Mucosa of rectum (tissue), 2 donors: ENCODE measurements at regions not wholly inside any gene's neighbourhood (a gene's known extent, or its start where the extent isn't known, plus 50 kb on each side); places are given as distances from the start of the nearest gene placed in this dataset.

Experiments used
- H3K27ac ChIP-seq, 2 donors: one replicate each; pipeline ENCODE4 v1.7.0; 2013; ENCODE audit warnings: inconsistent platforms in 2 of 2, low read depth in 2 of 2, low read length in 2 of 2
- H3K27me3 ChIP-seq, 2 donors: one replicate each; pipeline ENCODE4 v1.7.0; 2013; ENCODE audit warnings: low read length in 2 of 2; ENCODE audit not compliant: control insufficient read depth in 2 of 2, insufficient read depth in 2 of 2
- H3K36me3 ChIP-seq, 2 donors: one replicate each; pipeline ENCODE4 v1.7.0; 2013; ENCODE audit warnings: low read length in 2 of 2; ENCODE audit not compliant: control insufficient read depth in 2 of 2, insufficient read depth in 2 of 2
- H3K4me1 ChIP-seq, 2 donors: one replicate each; pipeline ENCODE4 v1.7.0; 2013; ENCODE audit warnings: low read length in 2 of 2, mild to moderate bottlenecking in 1 of 2; ENCODE audit not compliant: control insufficient read depth in 2 of 2, insufficient read depth in 2 of 2
- H3K4me3 ChIP-seq, 2 donors: one replicate each; pipeline ENCODE4 v1.7.0; 2013; ENCODE audit warnings: low read length in 2 of 2
- H3K9ac ChIP-seq, 2 donors: one replicate each; pipeline ENCODE4 v1.7.0; 2013; ENCODE audit warnings: low read length in 2 of 2, low read depth in 1 of 2, mild to moderate bottlenecking in 1 of 2
- H3K9me3 ChIP-seq, 2 donors: one replicate each; pipeline ENCODE4 v1.7.0; 2013; ENCODE audit warnings: low read length in 2 of 2; ENCODE audit not compliant: control insufficient read depth in 2 of 2
- donor health status: healthy.
- donor health status: Normal muscosa, but diverticular disease.

DNA sequence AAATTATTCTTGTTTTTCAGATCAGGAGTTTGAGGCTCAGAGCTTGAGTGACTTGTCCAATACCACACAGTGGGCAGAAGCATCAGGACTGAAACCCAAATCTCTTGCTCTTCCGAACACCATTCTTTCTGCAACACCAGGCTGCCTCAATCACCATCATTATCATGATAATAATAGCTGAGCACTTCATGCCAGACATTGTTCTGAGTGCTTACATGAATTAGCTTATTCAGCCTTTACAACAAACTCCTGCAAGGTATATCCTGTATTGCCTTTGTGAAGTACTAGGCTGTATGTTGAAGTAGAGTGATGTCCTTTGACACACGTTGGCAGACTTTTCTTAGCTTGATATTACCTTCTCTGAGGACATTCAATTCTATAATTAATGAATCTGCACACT is 257.4 kb upstream of the ATP2B1 start:
- Histone ChIP-seq H3K4me3 (no peak overlapping the region), H3K36me3 (no peaks in the 10 kb centered on the region), H3K9me3 (no peaks in the 10 kb centered on the region), H3K27ac (no peak overlapping the region), H3K9ac (no peak overlapping the region), H3K27me3 (no peaks in the 10 kb centered on the region), H3K4me1 (peaks cover 13 to 19% of the 10 kb centered on the region in 2 donors)

DNA sequence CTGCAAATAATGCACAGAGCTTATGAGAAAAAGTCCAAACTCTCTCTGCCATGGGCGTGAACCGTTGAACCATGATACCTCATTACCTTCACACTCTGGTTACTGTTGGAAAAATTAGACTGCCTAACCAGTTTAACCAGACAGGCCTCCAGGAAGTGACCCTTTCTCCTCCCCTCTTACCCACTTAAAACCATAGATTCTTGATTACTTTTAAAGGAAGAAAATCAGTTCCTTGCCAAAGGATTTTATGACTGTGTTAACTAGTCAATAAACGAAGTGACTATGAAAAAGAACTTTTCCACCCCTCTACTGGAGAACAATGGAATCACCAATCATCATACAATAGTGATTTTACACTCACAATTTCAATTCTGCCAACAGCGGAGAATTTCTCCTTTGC is 254.0 kb upstream of the ATP2B1 start:
- no peaks in the 10 kb centered on the region for H3K9me3 ChIP-seq
- peaks cover 16 to 28% of the 10 kb centered on the region in 2 donors for H3K4me1 ChIP-seq
- no peak overlapping the region for H3K4me3 ChIP-seq
- no peaks in the 10 kb centered on the region for H3K27me3 ChIP-seq
- peak overlapping the region; percentile 43 to 75 for H3K27ac ChIP-seq
- no peak overlapping the region for H3K9ac ChIP-seq
- no peaks in the 10 kb centered on the region for H3K36me3 ChIP-seq

DNA sequence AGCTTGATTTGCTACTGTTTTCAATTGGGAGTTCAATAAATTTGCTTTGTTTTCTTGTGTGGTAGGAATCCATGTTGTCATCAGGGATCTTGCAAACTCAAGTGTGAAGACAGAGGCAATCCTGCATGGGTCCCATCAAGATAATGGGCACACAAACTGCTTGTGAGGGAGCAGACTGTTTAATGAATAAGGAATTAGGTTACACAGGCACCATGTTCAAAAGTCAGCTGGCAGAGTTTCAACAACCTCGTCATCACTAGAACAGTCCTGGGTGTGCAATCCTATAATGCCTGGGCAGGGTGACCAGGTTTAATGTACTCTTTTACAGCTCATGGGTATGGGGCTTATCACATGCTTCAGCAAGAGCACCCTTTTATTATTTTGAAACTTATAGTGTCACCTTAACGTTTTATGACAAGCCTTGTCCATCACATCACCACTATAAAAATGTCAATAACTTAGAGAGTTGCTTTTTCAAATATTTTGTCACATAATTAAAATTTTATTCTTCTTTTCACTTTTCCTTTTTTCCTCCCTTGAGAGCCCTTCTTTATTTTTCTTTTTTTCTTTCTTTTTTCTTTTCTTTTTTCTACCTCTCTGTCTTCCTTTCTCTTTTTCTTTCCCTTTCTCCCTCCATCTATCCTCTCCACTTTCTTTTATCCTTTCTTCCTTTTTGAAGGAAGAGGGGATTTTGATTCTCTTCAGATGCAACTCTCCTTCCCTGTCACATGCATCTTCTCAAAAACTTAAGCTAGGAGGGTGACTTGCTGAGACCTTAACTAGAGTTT is 252.2 kb upstream of the ATP2B1 start:
- Histone ChIP-seq H3K27me3 (no peaks in the 10 kb centered on the region), H3K4me1 (peaks cover 16 to 28% of the 10 kb centered on the region in 2 donors), H3K27ac (peak overlapping the region; percentile 54 to 75), H3K9me3 (no peaks in the 10 kb centered on the region), H3K4me3 (peak overlapping the region in 1 of 2 donors; percentile 27), H3K36me3 (no peaks in the 10 kb centered on the region), H3K9ac (no peak overlapping the region)

DNA sequence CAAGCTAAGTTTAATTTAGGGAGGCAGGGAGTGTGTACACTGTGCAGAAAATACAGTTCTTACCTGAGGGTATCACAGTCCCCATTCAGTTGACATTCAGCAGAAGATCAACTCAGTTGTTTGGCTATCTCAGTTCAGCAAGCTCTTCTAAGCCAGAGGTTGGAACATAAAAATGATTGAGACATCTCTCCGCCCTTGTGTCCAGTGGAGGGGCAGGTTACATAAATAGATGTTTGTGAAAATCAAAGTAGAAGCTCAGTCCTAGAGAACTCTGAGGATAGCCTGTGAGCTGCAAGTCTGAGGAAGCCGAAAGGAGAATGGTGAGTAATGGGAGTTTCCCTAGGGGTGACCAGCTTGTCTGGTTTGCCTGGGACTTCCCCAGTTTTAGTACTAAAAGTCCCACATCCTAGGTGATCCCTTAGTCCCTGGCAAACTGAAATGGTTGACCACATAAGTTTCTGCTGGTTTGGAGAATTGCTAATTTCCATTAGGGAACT is 251.4 kb upstream of the ATP2B1 start:
- Histone ChIP-seq H3K36me3 (no peaks in the 10 kb centered on the region), H3K4me1 (peaks cover 16 to 28% of the 10 kb centered on the region in 2 donors), H3K4me3 (peak overlapping the region in 1 of 2 donors; percentile 55), H3K9me3 (no peaks in the 10 kb centered on the region), H3K27ac (peak overlapping the region; percentile 54 to 56), H3K9ac (no peak overlapping the region), H3K27me3 (no peaks in the 10 kb centered on the region)

DNA sequence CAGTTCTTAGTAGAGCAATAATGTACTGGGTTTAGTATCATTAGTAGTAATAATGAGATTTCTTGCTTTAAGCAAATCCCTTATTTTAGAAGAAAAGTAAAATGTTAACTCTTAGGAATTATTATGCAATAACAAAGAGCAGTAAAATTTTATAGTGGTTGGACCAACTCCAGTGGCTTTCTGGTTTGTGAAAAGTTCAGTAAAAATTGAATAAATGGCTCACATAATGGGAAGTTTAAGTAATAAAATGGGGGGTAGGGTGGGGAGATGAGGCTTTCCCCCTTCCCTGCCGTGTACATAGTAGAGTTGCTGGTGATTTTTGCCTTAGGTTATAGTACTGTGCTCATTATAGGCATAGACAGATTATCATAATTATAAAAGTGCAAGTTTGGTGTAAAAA is 250.5 kb upstream of the ATP2B1 start:
- no peak overlapping the region for H3K9ac ChIP-seq
- no peaks in the 10 kb centered on the region for H3K9me3 ChIP-seq
- no peaks in the 10 kb centered on the region for H3K27me3 ChIP-seq
- peaks cover 16 to 28% of the 10 kb centered on the region in 2 donors for H3K4me1 ChIP-seq
- H3K4me3 ChIP-seq, result no peak overlapping the region
- no peaks in the 10 kb centered on the region for H3K36me3 ChIP-seq
- H3K27ac ChIP-seq, result no peak overlapping the region

DNA sequence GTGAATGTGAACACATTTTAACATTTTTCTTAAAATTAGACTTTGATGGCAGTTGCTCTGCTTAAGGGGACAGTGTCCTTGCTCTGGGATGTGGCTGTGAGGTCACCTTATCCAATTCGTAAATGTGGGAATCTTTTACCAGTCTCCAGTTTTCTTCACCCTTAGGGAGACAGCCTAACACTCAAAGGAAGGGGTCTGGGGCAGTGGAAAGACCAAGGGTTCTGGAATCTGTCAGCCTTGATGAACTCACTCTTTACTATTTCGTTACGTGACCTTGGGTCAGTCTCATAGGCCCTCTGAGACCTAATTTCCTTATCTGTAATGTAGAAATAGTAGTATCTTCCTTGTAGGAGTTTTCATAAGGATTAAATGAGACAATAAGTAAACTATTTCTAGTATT is 245.6 kb upstream of the ATP2B1 start:
- Histone ChIP-seq H3K4me3 (no peak overlapping the region), H3K27ac (no peak overlapping the region), H3K27me3 (no peaks in the 10 kb centered on the region), H3K36me3 (no peaks in the 10 kb centered on the region), H3K4me1 (peaks cover 9 to 26% of the 10 kb centered on the region in 2 donors), H3K9ac (no peak overlapping the region), H3K9me3 (no peaks in the 10 kb centered on the region)

DNA sequence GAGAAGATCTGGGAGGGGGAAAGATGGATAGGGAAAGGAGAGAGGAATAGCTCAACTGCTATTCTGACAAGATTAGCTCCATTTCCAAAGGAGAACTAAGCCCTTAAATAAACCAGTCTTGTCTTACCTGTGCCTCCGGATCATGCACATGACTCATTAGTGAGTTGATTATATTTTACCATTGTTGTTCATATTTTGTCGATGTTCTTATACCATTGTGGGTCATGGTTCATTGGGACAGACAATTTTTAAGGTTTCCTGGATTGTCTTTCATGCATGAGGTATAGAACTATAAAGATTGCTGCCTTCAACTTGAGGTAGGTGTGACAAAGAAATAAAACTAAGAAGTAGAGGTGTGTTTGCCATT is 243.0 kb upstream of the ATP2B1 start:
- Histone ChIP-seq H3K9me3 (no peaks in the 10 kb centered on the region), H3K36me3 (no peaks in the 10 kb centered on the region), H3K27me3 (no peaks in the 10 kb centered on the region), H3K9ac (no peak overlapping the region), H3K4me1 (peaks cover 28 to 47% of the 10 kb centered on the region in 2 donors), H3K4me3 (no peak overlapping the region), H3K27ac (peak overlapping the region; percentile 57 to 66)

DNA sequence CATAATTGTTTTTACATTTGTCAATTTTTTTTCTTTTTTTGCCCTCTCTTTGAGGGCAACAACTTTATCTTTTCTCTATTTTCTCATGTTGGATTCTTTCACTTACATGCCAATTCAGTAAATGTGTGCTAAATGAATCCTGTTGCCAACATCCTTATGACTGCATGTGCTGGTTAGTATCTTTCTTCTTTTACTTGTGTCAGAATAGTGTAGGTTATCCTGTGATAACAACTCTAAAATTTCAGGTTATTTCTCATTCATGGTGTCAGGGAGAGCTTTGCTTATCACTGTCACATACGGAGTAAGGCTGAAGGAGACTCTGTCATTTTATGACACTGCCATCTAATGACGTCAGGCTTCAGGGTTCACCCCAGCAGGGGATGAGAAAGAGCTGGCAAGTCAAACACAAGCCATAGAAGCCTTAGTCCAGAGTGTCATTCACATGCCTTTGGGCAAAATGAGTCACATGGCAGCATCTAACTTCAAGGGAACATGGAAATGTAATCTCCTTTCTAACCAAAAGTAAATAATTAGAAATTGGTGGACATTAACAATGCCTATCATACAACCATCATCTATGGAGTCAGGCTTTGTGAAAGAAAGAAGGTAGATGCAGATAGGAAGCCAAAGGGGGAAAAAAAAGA is 242.5 kb upstream of the ATP2B1 start:
- Histone ChIP-seq H3K27me3 (no peaks in the 10 kb centered on the region), H3K9me3 (no peaks in the 10 kb centered on the region), H3K4me3 (no peak overlapping the region), H3K36me3 (no peaks in the 10 kb centered on the region), H3K4me1 (peaks cover 31 to 51% of the 10 kb centered on the region in 2 donors), H3K9ac (no peak overlapping the region), H3K27ac (peak overlapping the region; percentile 57 to 66)

DNA sequence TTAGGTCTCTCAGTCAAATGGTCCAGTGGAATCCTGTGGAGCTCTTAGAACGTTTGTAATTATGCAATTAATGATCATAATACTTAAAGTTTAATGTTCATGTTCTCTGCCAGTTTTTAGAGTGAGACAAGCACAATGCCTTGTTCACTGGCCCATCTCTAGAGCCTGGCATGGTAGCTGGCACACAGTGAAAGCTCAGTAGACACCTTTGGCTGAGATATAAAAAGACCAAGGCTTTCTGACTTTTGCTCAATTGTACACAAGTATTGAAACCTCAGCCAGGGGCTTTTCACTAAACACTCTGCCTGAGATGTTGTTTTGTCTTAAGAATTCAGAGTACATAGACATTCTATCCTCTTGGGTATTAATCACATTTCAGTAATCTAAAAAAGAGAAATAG is 241.8 kb upstream of the ATP2B1 start:
- peak overlapping the region; percentile 57 to 74 for H3K27ac ChIP-seq
- no peaks in the 10 kb centered on the region for H3K27me3 ChIP-seq
- no peaks in the 10 kb centered on the region for H3K36me3 ChIP-seq
- H3K4me1 ChIP-seq, result peaks cover 36 to 56% of the 10 kb centered on the region in 2 donors
- peak overlapping the region in 1 of 2 donors; percentile 26 for H3K9ac ChIP-seq
- H3K4me3 ChIP-seq, result peak overlapping the region in 1 of 2 donors; percentile 1
- H3K9me3 ChIP-seq, result no peaks in the 10 kb centered on the region

DNA sequence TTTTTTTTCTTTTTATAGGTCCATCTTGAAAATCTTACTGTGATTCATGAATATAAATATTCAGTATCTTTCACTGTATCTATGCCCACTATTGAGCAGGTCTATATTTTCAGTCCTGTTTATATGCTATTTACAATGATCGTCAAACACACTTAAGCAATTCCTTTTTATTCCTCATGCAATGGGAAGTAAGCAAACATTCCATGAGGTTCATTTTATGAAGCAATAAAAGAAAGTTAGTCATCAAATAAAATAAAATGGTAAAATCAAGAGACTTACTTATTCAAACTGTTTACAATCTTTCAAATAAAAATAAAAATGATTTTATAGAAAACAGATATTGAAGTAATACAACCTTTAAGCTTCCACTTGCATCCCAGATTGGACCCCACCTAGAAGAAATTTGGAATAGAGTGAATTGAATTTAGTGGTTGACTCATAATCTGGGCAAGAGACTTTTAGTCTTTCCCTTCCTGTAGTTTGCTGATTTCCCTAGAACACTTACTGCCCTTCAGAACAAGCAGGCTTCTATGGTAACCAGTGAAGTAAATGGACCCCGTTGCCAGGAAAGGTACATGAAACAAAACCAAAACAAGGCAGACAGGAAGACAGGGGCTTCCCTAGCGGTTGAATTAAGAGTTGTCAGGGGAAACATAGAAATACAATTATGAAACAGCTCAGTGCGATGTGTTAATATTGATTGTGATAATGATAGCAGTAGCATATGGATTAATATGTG is 241.0 kb upstream of the ATP2B1 start:
- Histone ChIP-seq H3K27me3 (no peaks in the 10 kb centered on the region), H3K4me3 (peak overlapping the region in 1 of 2 donors; percentile 21), H3K9ac (no peak overlapping the region), H3K9me3 (no peaks in the 10 kb centered on the region), H3K36me3 (no peaks in the 10 kb centered on the region), H3K4me1 (peaks cover 36 to 56% of the 10 kb centered on the region in 2 donors), H3K27ac (peak overlapping the region; percentile 74 to 81)
